C4-2B (cell line): ENCODE measurements at regions not wholly inside any gene's neighbourhood (a gene's known extent, or its start where the extent isn't known, plus 50 kb on each side); places are given as distances from the start of the nearest gene placed in this dataset.

Experiments used
- H3K27ac ChIP-seq: fragments of 450-650 bp; 2 replicates; pipeline ENCODE4 v1.5.1; 2017
- ZFX ChIP-seq: fragments of 450-650 bp; IDR thresholded peaks from 2 replicates; pipeline ENCODE4 v1.6.1; 2017
- TF ChIP-seq, protein P1 (sequence below): fragments of 450-650 bp; conservative IDR thresholded peaks from 2 replicates; pipeline ENCODE4 v1.5.1; 2017; ENCODE audit warnings: mild to moderate bottlenecking

DNA sequence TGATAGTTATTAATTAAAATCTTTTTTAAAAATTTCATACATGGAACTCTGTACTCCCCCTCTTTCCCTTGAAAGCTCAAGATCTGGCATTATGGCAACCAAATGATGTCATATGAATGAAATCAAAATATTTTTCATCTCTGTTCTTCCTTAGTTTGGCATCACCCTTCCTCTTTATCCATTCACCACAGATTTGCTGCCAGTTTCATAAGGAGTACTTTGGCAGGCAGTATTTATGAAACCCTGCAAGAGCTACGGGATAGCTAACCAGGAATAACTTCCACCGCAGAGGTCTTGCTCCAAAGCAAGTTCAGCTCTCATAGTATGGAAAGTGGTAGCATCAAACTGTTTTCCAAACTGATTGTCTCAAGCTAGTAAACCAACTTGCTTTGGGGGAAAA, 113.9 kb upstream of the DOK5 start:
- TF ChIP-seq, protein P1, sequence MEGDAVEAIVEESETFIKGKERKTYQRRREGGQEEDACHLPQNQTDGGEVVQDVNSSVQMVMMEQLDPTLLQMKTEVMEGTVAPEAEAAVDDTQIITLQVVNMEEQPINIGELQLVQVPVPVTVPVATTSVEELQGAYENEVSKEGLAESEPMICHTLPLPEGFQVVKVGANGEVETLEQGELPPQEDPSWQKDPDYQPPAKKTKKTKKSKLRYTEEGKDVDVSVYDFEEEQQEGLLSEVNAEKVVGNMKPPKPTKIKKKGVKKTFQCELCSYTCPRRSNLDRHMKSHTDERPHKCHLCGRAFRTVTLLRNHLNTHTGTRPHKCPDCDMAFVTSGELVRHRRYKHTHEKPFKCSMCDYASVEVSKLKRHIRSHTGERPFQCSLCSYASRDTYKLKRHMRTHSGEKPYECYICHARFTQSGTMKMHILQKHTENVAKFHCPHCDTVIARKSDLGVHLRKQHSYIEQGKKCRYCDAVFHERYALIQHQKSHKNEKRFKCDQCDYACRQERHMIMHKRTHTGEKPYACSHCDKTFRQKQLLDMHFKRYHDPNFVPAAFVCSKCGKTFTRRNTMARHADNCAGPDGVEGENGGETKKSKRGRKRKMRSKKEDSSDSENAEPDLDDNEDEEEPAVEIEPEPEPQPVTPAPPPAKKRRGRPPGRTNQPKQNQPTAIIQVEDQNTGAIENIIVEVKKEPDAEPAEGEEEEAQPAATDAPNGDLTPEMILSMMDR, result no peak
- TF ChIP-seq ZFX, result no peak

DNA sequence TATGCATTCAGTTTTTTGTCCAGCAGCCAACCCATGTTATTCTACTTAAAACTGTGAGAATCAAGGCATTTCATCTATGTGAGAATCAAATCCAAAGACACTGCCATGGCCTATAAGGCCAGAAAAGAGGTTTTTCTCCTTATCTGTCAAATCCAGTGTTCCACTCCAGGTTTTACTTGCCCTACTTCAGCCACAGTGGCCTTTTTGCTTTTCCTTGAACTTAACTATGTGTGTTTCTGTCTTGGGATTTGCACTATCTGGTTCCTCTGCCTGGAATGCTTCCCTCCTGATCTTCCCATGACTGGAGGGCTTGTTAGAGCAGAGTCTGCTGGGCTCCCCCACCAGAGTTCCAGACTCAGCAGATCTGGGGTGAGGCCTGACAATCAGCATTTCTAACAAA, 113.1 kb upstream of the DOK5 start:
- no peak overlapping the region for H3K27ac ChIP-seq
- no peak for TF ChIP-seq ZFX

More for the DNA sequence above, 113.9 kb upstream of the DOK5 start:
- no peak overlapping the region for H3K27ac ChIP-seq

DNA sequence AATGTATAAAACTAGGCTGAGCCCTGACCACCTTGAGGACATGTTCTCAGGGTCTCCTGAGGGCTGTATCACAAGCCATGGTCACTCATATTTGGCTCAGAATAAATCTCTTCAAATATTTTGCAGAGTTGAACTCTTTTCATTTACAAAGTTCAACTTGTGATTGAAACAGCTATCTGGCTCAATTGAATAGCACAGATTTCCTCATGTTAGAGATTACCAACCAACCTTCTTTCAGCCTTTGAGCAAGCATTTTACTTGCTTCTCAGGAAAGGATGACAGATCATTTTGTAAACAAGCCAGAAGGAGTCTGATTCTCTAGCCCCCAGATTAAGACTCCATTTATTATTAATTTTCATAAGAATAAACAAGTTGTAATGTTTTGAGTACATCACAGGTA, 111.0 kb upstream of the DOK5 start:
- H3K27ac ChIP-seq, result no peak overlapping the region
- TF ChIP-seq ZFX, result no peak
- TF ChIP-seq, protein P1, result no peak

DNA sequence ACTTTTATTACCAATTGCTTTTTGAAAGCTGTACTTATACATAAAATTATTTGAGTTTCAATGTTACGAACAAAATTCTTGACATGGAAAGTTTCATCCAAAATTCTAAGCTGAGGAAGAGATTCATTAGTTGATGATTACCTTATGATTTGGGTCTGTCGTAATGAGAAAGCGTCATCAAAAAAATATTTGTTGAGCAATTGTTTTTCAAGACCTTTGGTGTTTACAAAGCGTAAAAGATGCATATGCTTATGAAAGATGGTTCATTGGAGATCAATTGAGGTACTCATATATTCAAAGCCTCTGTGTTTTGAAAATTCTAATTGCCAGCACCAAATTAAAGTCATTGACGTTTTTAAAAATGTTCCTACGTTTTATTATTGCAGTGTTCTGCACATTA, 110.5 kb upstream of the DOK5 start:
- TF ChIP-seq, protein P1, result no peak
- TF ChIP-seq ZFX, result no peak

DNA sequence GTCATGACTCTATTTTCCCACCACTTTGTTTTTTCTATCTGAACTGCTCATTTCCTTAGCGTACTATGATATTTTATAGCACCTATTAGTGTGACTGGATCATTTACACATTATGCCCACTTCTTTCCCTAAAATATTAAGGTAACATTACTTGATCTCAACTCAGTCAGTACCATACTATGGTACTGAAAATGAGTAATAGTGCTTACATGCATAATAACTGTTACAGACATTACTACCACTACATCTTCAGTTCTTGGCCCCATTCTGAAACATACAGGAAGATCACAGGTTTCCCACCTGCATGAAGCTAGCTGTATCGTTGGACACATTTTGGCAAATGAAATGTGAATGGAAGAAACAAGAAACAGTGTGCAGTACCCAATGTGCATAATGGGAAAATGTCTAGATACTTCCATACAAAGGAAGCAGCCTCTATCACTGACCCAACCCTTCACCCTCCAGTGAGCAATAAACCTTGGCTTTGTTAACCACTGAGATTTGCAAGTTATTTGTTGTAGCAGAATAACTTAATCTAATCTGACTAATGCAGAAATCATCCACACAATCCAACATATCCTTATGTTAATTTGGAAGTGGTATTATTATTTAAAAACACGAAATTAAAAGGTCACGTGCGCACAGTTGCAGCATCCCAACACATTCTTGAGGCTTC, 108.6 kb upstream of the DOK5 start:
- H3K27ac ChIP-seq, result no peak overlapping the region
- no peak for TF ChIP-seq ZFX
- TF ChIP-seq, protein P1, result no peak

More for the DNA sequence above, 110.5 kb upstream of the DOK5 start:
- no peak overlapping the region for H3K27ac ChIP-seq

GRCh38 chr20:54368570-54368969, 106.8 kb upstream of the DOK5 start:
- no peak for TF ChIP-seq ZFX
- TF ChIP-seq, protein P1, result no peak
- H3K27ac ChIP-seq, result no peak overlapping the region

- TF ChIP-seq, protein P1, result no peak
- TF ChIP-seq ZFX, result no peak
Measured at GRCh38 chr20:54372313-54372712, 103.1 kb upstream of the DOK5 start.

More at GRCh38 chr20:54372313-54372712, 103.1 kb upstream of the DOK5 start:
- no peak overlapping the region for H3K27ac ChIP-seq
